ENCODE measurements at regions not wholly inside any gene's neighbourhood (a gene's known extent, or its start where the extent isn't known, plus 50 kb on each side); places are given as distances from the start of the nearest gene placed in this dataset.

GRCh38 chr11:115606498-115607220 lies 102.4 kb upstream of the CADM1 start:
- TF ChIP-seq, protein P1, sequence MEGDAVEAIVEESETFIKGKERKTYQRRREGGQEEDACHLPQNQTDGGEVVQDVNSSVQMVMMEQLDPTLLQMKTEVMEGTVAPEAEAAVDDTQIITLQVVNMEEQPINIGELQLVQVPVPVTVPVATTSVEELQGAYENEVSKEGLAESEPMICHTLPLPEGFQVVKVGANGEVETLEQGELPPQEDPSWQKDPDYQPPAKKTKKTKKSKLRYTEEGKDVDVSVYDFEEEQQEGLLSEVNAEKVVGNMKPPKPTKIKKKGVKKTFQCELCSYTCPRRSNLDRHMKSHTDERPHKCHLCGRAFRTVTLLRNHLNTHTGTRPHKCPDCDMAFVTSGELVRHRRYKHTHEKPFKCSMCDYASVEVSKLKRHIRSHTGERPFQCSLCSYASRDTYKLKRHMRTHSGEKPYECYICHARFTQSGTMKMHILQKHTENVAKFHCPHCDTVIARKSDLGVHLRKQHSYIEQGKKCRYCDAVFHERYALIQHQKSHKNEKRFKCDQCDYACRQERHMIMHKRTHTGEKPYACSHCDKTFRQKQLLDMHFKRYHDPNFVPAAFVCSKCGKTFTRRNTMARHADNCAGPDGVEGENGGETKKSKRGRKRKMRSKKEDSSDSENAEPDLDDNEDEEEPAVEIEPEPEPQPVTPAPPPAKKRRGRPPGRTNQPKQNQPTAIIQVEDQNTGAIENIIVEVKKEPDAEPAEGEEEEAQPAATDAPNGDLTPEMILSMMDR (IDR thresholded peaks at IDR 0.05 in 4 of 5, conservative IDR thresholded peaks at IDR 0.05 in 1 of 5): no peak
- no peak for TF ChIP-seq POLR2A (IDR thresholded peaks at IDR 0.05)

Data from gastrocnemius medialis (tissue), 4 donors.